GM12801 (cell line): ENCODE measurements at regions not wholly inside any gene's neighbourhood (a gene's known extent, or its start where the extent isn't known, plus 50 kb on each side); places are given as distances from the start of the nearest gene placed in this dataset.

Experiments used
- TF ChIP-seq, protein P1 (sequence below): IDR thresholded peaks from one replicate; pipeline ENCODE4 v1.5.1; 2011; ENCODE audit warnings: control low read depth; ENCODE audit not compliant: insufficient read length; ENCODE audit errors: extremely low read depth

DNA sequence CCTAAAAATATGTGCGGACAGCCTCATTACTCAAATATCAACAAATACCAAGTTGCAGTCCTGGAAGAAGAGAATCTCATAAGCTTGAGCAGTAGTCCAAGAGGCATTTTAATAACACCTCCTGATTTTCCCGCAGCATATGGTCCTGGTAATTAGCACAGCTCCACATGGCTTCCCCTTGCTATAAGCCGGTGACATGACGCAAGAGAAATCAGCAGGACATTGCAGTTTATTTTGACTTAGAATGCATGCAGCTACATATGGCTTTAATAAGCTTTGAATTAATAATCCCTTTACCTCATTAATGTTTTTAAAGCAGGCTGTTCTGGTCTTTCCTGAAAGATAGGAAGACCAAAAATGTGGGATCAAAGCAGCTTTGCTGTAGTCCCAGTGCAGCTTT is 137.6 kb downstream of the RAMP3 start:
- TF ChIP-seq, protein P1, sequence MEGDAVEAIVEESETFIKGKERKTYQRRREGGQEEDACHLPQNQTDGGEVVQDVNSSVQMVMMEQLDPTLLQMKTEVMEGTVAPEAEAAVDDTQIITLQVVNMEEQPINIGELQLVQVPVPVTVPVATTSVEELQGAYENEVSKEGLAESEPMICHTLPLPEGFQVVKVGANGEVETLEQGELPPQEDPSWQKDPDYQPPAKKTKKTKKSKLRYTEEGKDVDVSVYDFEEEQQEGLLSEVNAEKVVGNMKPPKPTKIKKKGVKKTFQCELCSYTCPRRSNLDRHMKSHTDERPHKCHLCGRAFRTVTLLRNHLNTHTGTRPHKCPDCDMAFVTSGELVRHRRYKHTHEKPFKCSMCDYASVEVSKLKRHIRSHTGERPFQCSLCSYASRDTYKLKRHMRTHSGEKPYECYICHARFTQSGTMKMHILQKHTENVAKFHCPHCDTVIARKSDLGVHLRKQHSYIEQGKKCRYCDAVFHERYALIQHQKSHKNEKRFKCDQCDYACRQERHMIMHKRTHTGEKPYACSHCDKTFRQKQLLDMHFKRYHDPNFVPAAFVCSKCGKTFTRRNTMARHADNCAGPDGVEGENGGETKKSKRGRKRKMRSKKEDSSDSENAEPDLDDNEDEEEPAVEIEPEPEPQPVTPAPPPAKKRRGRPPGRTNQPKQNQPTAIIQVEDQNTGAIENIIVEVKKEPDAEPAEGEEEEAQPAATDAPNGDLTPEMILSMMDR: no peak

DNA sequence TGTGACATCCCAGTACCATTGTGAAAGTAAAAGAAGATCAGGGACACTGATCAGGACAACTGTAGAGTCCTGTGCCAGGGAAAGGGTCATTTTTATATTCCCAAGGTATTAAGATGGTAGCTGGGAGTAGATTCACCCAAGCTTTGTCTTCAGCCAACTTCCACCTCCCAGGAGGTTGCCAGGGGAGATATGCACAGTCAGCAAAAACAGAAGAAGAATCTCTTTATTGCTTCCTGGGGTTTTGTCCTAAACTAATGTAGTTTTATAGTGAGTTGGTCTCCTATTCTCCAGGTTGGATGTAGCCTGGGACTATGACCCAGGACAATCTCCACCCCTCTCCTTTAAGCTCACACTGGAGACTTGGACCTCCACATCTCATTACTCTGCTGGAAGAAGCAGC is 139.2 kb downstream of the RAMP3 start:
- TF ChIP-seq, protein P1: no peak

DNA sequence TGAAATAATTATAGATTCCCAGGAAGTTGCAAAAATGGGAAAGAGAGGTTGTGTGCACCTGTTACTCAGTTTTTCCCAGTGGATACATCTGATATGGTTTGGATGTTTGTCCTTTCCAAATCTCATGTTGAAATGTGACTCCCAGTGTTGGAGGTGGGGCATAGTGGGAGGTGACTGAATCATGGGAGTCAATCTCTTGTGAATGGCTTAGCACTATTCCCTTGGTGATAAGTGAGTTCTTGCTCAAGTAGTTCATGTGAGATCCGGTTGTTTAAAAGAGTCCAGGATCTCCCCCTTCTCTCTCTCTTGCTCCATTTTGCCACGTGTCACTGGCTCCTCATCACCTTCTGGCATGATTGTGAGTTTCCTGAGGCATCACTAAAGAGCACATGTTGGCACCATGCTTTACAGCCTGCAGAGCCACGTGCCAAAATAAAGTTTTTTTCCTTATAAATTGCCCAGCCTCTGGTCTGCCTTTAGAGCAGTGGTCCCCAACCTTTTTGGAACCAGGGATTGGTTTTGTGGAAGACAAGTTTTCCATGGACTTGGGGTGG is 149.2 kb downstream of the RAMP3 start:
- TF ChIP-seq, protein P1: no peak

DNA sequence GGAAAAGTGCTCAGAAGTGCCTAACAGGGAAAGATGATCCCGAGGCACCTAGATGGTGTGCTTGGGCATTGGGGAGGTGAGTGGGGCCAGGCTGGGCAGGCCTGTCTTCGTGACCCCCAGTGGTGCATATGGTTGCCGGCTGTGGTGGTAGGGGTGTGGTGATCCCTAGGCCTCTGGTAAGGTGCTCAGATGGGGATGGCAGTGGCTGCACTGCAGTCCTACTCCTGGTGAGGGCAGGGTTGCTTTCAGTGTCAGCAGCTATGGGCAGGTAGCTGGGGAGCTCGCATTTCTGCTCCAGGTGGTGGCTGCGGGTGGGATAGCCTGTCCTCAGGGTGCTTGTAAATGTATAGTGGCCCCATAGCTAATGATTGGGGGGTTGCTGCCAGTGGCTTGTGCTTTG is 154.0 kb downstream of the RAMP3 start:
- TF ChIP-seq, protein P1: no peak

DNA sequence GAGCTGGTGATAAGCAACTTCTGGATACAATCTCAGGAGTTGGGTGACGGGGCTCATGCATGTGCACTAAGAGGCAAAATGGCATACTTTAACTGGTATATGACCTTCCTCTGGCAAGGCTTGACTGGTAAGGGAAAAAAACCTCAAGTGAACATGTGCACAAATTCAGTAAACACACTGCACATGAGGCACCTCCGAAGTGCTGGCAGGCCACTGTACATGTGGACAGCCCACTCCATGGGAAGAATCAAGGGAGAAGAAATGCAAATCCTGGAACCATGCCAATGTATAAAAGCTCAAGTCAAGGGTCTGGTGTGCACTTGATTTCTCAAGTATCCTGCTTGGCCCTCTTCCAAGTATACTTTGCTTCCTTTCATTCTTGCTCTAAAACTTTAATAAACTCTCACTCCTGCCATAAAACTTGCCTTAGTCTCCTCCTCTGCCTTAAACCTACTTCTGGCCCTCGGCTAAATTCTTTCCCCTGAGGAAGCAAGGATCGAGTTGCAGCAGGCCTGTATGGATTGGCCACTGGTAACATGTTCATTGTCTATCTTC is 167.2 kb downstream of the RAMP3 start:
- TF ChIP-seq, protein P1: no peak

DNA sequence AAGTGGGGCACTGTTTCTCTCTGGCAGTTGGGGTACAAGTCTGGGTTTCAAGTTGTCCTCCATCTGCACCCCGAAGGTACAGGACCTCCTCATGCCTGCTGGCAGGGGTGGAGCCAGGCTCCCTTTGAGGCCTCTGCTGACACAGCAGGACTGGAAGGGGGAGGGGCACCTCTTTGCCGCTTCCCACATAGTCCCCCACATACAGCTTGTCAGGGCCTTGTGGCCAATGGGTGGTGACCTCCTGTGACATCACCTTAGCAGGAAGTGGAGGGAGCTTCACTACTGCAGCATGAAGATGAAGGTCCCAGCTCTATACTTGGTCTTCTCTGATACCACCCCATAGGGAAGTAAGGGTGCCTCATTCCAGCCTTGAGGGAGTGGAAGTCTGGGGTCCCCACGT is 167.8 kb downstream of the RAMP3 start:
- TF ChIP-seq, protein P1: no peak

DNA sequence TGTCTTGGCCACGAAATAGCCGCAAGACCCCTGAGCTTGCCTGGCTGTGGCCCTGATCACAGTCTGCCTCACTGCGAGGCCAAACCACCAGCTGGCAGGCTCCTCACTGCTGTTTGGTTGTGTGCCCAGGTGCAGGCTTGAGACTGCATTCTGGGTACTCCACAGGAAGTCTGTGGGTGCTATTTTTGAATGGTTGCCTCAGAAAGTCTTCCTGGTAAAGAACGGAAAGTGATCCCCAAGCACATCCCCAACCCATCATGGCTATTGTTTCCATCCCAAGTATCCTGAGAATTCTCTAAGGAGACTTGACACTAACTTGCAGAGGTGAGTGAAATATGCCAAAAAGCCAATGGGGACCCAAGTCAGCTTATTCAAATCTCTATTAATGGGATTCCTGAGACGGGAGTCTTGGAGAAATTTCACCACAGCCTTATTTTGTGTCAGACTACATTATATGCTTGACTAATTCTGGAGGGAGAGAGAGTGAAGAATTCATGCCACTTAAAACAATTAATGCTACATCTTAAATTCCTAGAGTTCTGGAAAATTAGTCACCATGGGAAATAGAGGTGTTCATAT is 170.9 kb downstream of the RAMP3 start:
- TF ChIP-seq, protein P1: no peak
